Colonic mucosa (tissue), 4 donors: ENCODE measurements at regions not wholly inside any gene's neighbourhood (a gene's known extent, or its start where the extent isn't known, plus 50 kb on each side); places are given as distances from the start of the nearest gene placed in this dataset.
"Not testable (repeated sequence)": the region's sequence is repeated elsewhere in the genome, so short reads cannot be mapped to it uniquely, and the experiment has no call there.

ENCODE experiments used
- DNase-seq: peaks from one replicate; pipeline ENCODE4 v3.0.0-alpha.2; 2020
- H3K27ac ChIP-seq: fragments of 200-600 bp; one replicate; pipeline ENCODE4 v1.8.0; 2021
- H3K27me3 ChIP-seq: fragments of 200-600 bp; one replicate; pipeline ENCODE4 v1.8.0; 2021
- H3K36me3 ChIP-seq: fragments of 200-600 bp; one replicate; pipeline ENCODE4 v1.8.0; 2021
- H3K4me1 ChIP-seq: fragments of 200-600 bp; one replicate; pipeline ENCODE4 v1.8.0; 2021; ENCODE audit warnings: mild to moderate bottlenecking
- H3K4me3 ChIP-seq: fragments of 200-600 bp; one replicate; pipeline ENCODE4 v1.8.0; 2021
- H3K9ac ChIP-seq, 2 donors: one replicate each; pipeline ENCODE4 v1.7.0; 2013; ENCODE audit warnings: control low read depth in 2 of 2, low read depth in 2 of 2, low read length in 2 of 2
- H3K9me3 ChIP-seq: fragments of 200-600 bp; one replicate; pipeline ENCODE4 v1.8.0; 2021
- CTCF ChIP-seq: fragments of 200-600 bp; IDR thresholded peaks from one replicate; pipeline ENCODE4 v1.8.0; 2022; ENCODE audit warnings: antibody characterized with exemption, mild to moderate bottlenecking
- intact Hi-C: fragments of 100-400 bp; cut with DNase I; formaldehyde crosslinking; loops from one replicate; pipeline ENCODE4 v1.14.1; 2022
- donor health status: healthy.
- donor health status: DM: no; HTN: no; CAD: no.
- donor health status: DM: no; HTN: no; CAD: no.

- H3K4me3 ChIP-seq, result no peak overlapping the region
- H3K9me3 ChIP-seq, result no peaks in the 10 kb centered on the region
- H3K36me3 ChIP-seq, result no peaks in the 10 kb centered on the region
- intact Hi-C loops, result no loop called here
- no peaks in the 10 kb centered on the region for H3K4me1 ChIP-seq
- DNase-seq, result no peak
- H3K27me3 ChIP-seq, result no peaks in the 10 kb centered on the region
- TF ChIP-seq CTCF, result no peak
- no peak overlapping the region for H3K9ac ChIP-seq
- no peak overlapping the region for H3K27ac ChIP-seq
Observed at GRCh38 chrX:138996268-138996667, 284.8 kb upstream of the FGF13 start.

GRCh38 chrX:138995458-138995857 lies 283.9 kb upstream of the FGF13 start:
- Histone ChIP-seq H3K4me3 (no peak overlapping the region), H3K27me3 (no peaks in the 10 kb centered on the region), H3K9me3 (no peaks in the 10 kb centered on the region), H3K27ac (no peak overlapping the region), H3K9ac (no peak overlapping the region), H3K36me3 (no peaks in the 10 kb centered on the region), H3K4me1 (no peaks in the 10 kb centered on the region)
- no peak for TF ChIP-seq CTCF
- intact Hi-C loops, result no loop called here
- DNase-seq, result no peak

GRCh38 chrX:138990425-138990824 lies 278.9 kb upstream of the FGF13 start:
- intact Hi-C loops, H3K9me3 ChIP-seq, H3K27me3 ChIP-seq, H3K4me1 ChIP-seq, H3K4me3 ChIP-seq, H3K9ac ChIP-seq, H3K27ac ChIP-seq, H3K36me3 ChIP-seq, DNase-seq: not testable (repeated sequence)

GRCh38 chrX:138986866-138987265 lies 275.3 kb upstream of the FGF13 start:
- Histone ChIP-seq H3K4me1 (no peaks in the 10 kb centered on the region), H3K27ac (no peak overlapping the region), H3K4me3 (no peak overlapping the region), H3K27me3 (no peaks in the 10 kb centered on the region), H3K9ac (no peak overlapping the region), H3K36me3 (no peaks in the 10 kb centered on the region), H3K9me3 (no peaks in the 10 kb centered on the region)
- DNase-seq, result no peak
- TF ChIP-seq CTCF, result no peak
- intact Hi-C loops, result no loop called here

GRCh38 chrX:138986235-138986634 lies 274.7 kb upstream of the FGF13 start:
- TF ChIP-seq CTCF, result no peak
- no peaks in the 10 kb centered on the region for H3K27me3 ChIP-seq
- no peaks in the 10 kb centered on the region for H3K36me3 ChIP-seq
- H3K27ac ChIP-seq, result no peak overlapping the region
- H3K4me1 ChIP-seq, result no peaks in the 10 kb centered on the region
- intact Hi-C loops, result no loop called here
- DNase-seq, result no peak
- no peaks in the 10 kb centered on the region for H3K9me3 ChIP-seq
- H3K4me3 ChIP-seq, result no peak overlapping the region
- no peak overlapping the region for H3K9ac ChIP-seq

DNA sequence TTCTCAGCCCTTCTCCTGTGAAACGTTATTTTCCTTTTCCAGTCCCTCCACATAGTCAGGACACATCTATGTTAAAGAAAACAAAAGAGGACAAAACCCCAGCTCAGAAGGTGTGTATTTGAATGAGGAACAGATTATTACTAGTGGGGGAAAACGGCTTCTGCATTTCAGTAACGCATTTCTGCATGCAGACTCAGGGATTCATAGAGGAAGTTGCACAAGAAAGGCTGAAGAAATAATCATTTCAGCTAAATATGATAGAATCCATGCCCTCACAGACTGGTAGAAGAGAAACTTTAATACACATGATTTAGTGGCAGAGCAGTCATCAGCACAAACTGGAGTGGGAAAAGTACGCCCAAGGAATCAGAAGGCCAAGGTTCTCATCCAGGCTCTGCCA lies 270.8 kb upstream of the FGF13 start:
- TF ChIP-seq CTCF, result no peak
- DNase-seq, result no peak
- Histone ChIP-seq H3K4me3 (no peak overlapping the region), H3K27me3 (no peaks in the 10 kb centered on the region), H3K9ac (no peak overlapping the region), H3K36me3 (no peaks in the 10 kb centered on the region), H3K27ac (no peak overlapping the region), H3K4me1 (no peaks in the 10 kb centered on the region), H3K9me3 (no peaks in the 10 kb centered on the region)
- intact Hi-C loops, result no loop called here
